Panc1 (cell line): ENCODE measurements at regions not wholly inside any gene's neighbourhood (a gene's known extent, or its start where the extent isn't known, plus 50 kb on each side); places are given as distances from the start of the nearest gene placed in this dataset.

Source experiments
- ATAC-seq: fragments of 200-7000 bp; cut with Tn5 transposase; 2 replicates; pipeline ENCODE4 v1.9.1; 2020; ENCODE audit warnings: mild to moderate bottlenecking, moderate library complexity
- BruUV-seq: library from RNA; stranded (reverse); fragments of 400-500 nt; replicated peaks from 2 replicates; lab custom pipeline; 2021; lab: Mats Ljungman, UMichigan
- CTCF ChIA-PET: fragments of 300-600 bp; sonication (Branson Sonifier 250); formaldehyde crosslinking; loops from one replicate; lab custom pipeline; 2022; ENCODE audit warnings: antibody characterized with exemption; lab: Charles Lee
- POLR2A ChIA-PET: fragments of 300-600 bp; sonication (Branson Sonifier 250); formaldehyde crosslinking; loops from one replicate; lab custom pipeline; 2022; ENCODE audit warnings: antibody characterized with exemption; lab: Charles Lee
- DNase-seq: peaks from one replicate; pipeline ENCODE4 v3.0.0-alpha.2; 2010; ENCODE audit warnings: low read depth, low spot score
- H3K27ac ChIP-seq: 2 replicates; pipeline ENCODE4 v1.5.1; 2011; ENCODE audit warnings: mild to moderate bottlenecking, low read length, inconsistent platforms
- H3K27me3 ChIP-seq: fragments of 200-500 bp; sonication (Bioruptor generic); 2 replicates; pipeline ENCODE4 v1.6.0; 2014; ENCODE audit warnings: low read length, inconsistent platforms; ENCODE audit not compliant: control insufficient read depth, insufficient read depth
- H3K36me3 ChIP-seq: fragments of 200-500 bp; sonication (Bioruptor generic); 2 replicates; pipeline ENCODE4 v1.5.1; 2014; ENCODE audit warnings: inconsistent platforms, mild to moderate bottlenecking, low read length, moderate library complexity; ENCODE audit not compliant: control insufficient read depth, insufficient read depth
- H3K4me1 ChIP-seq: 2 replicates; pipeline ENCODE4 v1.5.1; 2011; ENCODE audit warnings: inconsistent platforms, mild to moderate bottlenecking, low read length, moderate library complexity; ENCODE audit not compliant: control insufficient read depth, insufficient read depth
- H3K4me3 ChIP-seq, 2 experiments: 2 replicates each; pipeline ENCODE4 v1.5.1; 2011 to 2012; ENCODE audit warnings: low read depth in 2 of 2, low read length in 2 of 2, mild to moderate bottlenecking in 2 of 2, inconsistent platforms in 1 of 2, moderate library complexity in 1 of 2
- H3K9me3 ChIP-seq: fragments of 200-500 bp; sonication (Bioruptor generic); 2 replicates; pipeline ENCODE4 v1.5.1; 2014; ENCODE audit warnings: low read depth, mild to moderate bottlenecking, inconsistent platforms, low read length, moderate library complexity; ENCODE audit not compliant: control insufficient read depth, insufficient read depth
- POLR2AphosphoS5 ChIP-seq: IDR thresholded peaks from 2 replicates; pipeline ENCODE4 v1.6.1; 2012; ENCODE audit warnings: mild to moderate bottlenecking, low read depth, low read length, moderate library complexity
- SIN3A ChIP-seq: IDR thresholded peaks from 2 replicates; pipeline ENCODE4 v1.6.1; 2012; ENCODE audit warnings: low read depth, mild to moderate bottlenecking, low read length, moderate library complexity, borderline replicate concordance; ENCODE audit not compliant: insufficient read depth
- TCF7L2 ChIP-seq: IDR thresholded peaks from 2 replicates; pipeline ENCODE4 v1.6.1; 2011; ENCODE audit warnings: mild to moderate bottlenecking, low read depth, low read length, inconsistent platforms
- in situ Hi-C: cut with HindIII; loops from 2 replicates; pipeline ENCODE4 v1.10.0; 2016; ENCODE audit warnings: low sequenced_read_pairs, low pct_unique_long_range_greater_than_20kb
- intact Hi-C: fragments of 100-400 bp; cut with micrococcal nuclease; formaldehyde crosslinking; loops from one replicate; pipeline ENCODE4 v1.10.0; 2022; ENCODE audit not compliant: unreplicated experiment
- TF ChIP-seq, protein P1 (sequence below): fragments of 450-650 bp; IDR thresholded peaks from 2 replicates; pipeline ENCODE4 v1.5.1; 2017; ENCODE audit warnings: mild to moderate bottlenecking
- TF ChIP-seq, protein P2 (sequence below), 2 experiments: IDR thresholded peaks; 2 replicates each; pipeline ENCODE4 v1.6.1; 2011 to 2012; ENCODE audit warnings: low read depth in 2 of 2, control low read depth in 1 of 2, low read length in 1 of 2, mild to moderate bottlenecking in 1 of 2, moderate library complexity in 1 of 2; ENCODE audit not compliant: insufficient read depth in 1 of 2

DNA sequence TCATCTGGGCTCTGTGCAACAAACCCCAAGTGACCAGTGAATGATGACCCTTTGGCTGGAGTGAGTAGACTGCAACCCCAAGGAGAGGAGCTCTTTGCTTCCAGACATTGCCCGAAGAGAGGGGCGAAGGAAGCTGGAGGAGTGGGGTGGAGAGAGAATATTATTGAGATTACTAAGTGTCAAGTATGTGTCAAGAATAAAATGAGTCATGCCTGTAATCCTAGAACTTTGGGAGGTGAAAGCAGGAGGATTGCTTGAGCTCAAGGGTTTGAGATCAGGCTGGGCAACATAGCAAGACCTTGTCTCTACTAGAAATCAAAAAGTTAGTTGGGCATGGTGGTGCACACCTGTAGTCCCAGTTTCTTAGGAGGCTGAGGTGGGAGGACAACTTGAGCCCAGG lies 142.0 kb upstream of the CCL2 start:
- H3K27ac ChIP-seq: no peak overlapping the region
- no peak overlapping the region for H3K4me3 ChIP-seq
- DNase-seq: no peak
- CTCF ChIA-PET: no interaction called here
- intact Hi-C loops (no loop called here), in situ Hi-C loops (no loop called here)
- no peaks in the 10 kb centered on the region for H3K9me3 ChIP-seq
- no peaks in the 10 kb centered on the region for H3K4me1 ChIP-seq
- TF ChIP-seq SIN3A (no peak), TCF7L2 (no peak), POLR2AphosphoS5 (no peak)
- TF ChIP-seq, protein P1, sequence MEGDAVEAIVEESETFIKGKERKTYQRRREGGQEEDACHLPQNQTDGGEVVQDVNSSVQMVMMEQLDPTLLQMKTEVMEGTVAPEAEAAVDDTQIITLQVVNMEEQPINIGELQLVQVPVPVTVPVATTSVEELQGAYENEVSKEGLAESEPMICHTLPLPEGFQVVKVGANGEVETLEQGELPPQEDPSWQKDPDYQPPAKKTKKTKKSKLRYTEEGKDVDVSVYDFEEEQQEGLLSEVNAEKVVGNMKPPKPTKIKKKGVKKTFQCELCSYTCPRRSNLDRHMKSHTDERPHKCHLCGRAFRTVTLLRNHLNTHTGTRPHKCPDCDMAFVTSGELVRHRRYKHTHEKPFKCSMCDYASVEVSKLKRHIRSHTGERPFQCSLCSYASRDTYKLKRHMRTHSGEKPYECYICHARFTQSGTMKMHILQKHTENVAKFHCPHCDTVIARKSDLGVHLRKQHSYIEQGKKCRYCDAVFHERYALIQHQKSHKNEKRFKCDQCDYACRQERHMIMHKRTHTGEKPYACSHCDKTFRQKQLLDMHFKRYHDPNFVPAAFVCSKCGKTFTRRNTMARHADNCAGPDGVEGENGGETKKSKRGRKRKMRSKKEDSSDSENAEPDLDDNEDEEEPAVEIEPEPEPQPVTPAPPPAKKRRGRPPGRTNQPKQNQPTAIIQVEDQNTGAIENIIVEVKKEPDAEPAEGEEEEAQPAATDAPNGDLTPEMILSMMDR: no peak
- TF ChIP-seq, protein P2, sequence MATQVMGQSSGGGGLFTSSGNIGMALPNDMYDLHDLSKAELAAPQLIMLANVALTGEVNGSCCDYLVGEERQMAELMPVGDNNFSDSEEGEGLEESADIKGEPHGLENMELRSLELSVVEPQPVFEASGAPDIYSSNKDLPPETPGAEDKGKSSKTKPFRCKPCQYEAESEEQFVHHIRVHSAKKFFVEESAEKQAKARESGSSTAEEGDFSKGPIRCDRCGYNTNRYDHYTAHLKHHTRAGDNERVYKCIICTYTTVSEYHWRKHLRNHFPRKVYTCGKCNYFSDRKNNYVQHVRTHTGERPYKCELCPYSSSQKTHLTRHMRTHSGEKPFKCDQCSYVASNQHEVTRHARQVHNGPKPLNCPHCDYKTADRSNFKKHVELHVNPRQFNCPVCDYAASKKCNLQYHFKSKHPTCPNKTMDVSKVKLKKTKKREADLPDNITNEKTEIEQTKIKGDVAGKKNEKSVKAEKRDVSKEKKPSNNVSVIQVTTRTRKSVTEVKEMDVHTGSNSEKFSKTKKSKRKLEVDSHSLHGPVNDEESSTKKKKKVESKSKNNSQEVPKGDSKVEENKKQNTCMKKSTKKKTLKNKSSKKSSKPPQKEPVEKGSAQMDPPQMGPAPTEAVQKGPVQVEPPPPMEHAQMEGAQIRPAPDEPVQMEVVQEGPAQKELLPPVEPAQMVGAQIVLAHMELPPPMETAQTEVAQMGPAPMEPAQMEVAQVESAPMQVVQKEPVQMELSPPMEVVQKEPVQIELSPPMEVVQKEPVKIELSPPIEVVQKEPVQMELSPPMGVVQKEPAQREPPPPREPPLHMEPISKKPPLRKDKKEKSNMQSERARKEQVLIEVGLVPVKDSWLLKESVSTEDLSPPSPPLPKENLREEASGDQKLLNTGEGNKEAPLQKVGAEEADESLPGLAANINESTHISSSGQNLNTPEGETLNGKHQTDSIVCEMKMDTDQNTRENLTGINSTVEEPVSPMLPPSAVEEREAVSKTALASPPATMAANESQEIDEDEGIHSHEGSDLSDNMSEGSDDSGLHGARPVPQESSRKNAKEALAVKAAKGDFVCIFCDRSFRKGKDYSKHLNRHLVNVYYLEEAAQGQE (IDR thresholded peaks at IDR 0.05; ENCODE audit: insufficient read depth in 1 of 2, low read depth in 2 of 2, low read length in 1 of 2): no peak
- POLR2A ChIA-PET: interaction anchor here (0.5 kb wide), 1 partner anchor 89 kb away, joined by 3 read pairs; no protein-coding TSS in a partner anchor
- no TSS peak for BruUV-seq
- no peak for ATAC-seq
- no peaks in the 10 kb centered on the region for H3K36me3 ChIP-seq
- peaks cover 8% of the 10 kb centered on the region; the same call in 1 of the 2 replicates for H3K27me3 ChIP-seq

DNA sequence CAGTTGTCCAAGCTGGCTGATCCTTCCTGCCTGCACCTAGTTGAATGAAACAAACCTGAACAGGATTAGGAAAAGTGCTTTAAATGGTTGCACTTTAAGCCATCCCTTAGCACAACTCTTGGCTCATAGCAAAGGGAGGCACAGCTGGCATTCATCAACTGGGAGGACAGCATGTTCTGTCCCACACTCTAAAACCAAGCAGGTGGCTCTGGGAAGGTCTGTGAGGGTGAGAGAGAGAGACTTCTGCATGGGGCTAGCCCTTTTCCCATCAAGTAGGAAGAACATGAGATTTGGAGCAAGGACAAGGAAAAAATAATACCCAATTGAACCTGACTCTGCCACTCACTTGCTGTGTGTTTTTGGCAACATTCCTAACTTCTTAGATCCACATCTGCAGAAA lies 140.9 kb upstream of the CCL2 start:
- BruUV-seq: no TSS peak
- CTCF ChIA-PET: no interaction called here

DNA sequence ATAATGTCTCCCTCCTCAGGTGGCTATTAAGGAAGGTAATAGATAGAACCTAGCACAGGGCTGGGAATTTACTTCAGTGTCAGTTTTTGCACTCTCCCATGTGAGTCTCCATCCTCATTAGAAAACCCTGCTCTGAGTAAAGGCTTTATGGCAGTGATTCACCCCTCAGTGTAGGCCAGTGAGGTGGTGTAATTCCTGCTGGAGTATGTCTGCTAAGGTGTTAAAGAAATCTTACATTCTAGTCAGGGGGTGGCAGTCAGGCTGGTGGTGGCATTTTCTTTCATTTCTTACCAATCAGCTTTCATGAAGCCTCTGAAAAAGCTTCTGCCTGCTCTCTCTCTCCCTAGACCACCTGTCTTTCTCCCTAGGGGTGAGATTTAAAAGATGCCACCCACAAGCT lies 138.8 kb upstream of the CCL2 start:
- Histone ChIP-seq H3K27ac (no peak overlapping the region), H3K27me3 (no peaks in the 10 kb centered on the region; the same call in none of the 2 replicates), H3K36me3 (no peaks in the 10 kb centered on the region), H3K4me1 (no peaks in the 10 kb centered on the region), H3K9me3 (no peaks in the 10 kb centered on the region), H3K4me3 (no peak overlapping the region)
- no peak for ATAC-seq
- intact Hi-C loops: no loop called here
- no TSS peak for BruUV-seq
- TF ChIP-seq, protein P2 (IDR thresholded peaks at IDR 0.05; ENCODE audit: insufficient read depth in 1 of 2, low read depth in 2 of 2, low read length in 1 of 2): no peak
- TF ChIP-seq POLR2AphosphoS5 (no peak), SIN3A (no peak), TCF7L2 (no peak)
- TF ChIP-seq, protein P1: no peak
- CTCF ChIA-PET: no interaction called here
- DNase-seq: no peak
- in situ Hi-C loops: no loop called here
- POLR2A ChIA-PET: no interaction called here

More for the DNA sequence above, 140.9 kb upstream of the CCL2 start:
- intact Hi-C loops (no loop called here), in situ Hi-C loops (no loop called here)
- no peak for TF ChIP-seq POLR2AphosphoS5
- TF ChIP-seq TCF7L2: no peak
- H3K4me3 ChIP-seq: no peak overlapping the region
- no peak overlapping the region for H3K27ac ChIP-seq
- no peaks in the 10 kb centered on the region for H3K9me3 ChIP-seq
- DNase-seq: no peak
- POLR2A ChIA-PET: no interaction called here
- no peak for ATAC-seq
- no peaks in the 10 kb centered on the region for H3K4me1 ChIP-seq
- no peaks in the 10 kb centered on the region for H3K36me3 ChIP-seq
- H3K27me3 ChIP-seq: peaks cover 2% of the 10 kb centered on the region; the same call in 1 of the 2 replicates
